T-helper 2 cell treated with Interferon-gamma antibody and Interleukin-4, amounts not matched to agents 5 μg/mL and 100 μg/mL, for 36 hours (primary cell): ENCODE measurements at regions not wholly inside any gene's neighbourhood (a gene's known extent, or its start where the extent isn't known, plus 50 kb on each side); places are given as distances from the start of the nearest gene placed in this dataset.
"Not testable (repeated sequence)": the region's sequence is repeated elsewhere in the genome, so short reads cannot be mapped to it uniquely, and the experiment has no call there.

Experiments used
- DNase-seq: peaks from one replicate; pipeline ENCODE4 v3.0.0; 2021; ENCODE audit warnings: low spot score
- H3K27ac Mint-ChIP-seq: one replicate; pipeline ENCODE4 v1.8.0; 2021; ENCODE audit warnings: mild to moderate bottlenecking, mixed read lengths
- H3K27me3 Mint-ChIP-seq: one replicate; pipeline ENCODE4 v1.8.0; 2021; ENCODE audit warnings: low read depth, mixed read lengths
- H3K36me3 Mint-ChIP-seq: one replicate; pipeline ENCODE4 v1.8.0; 2021; ENCODE audit warnings: low read depth, mixed read lengths
- H3K4me1 Mint-ChIP-seq: one replicate; pipeline ENCODE4 v1.8.0; 2021; ENCODE audit warnings: low read depth, mixed read lengths
- H3K4me3 Mint-ChIP-seq: one replicate; pipeline ENCODE4 v1.8.0; 2022; ENCODE audit warnings: mild to moderate bottlenecking, moderate library complexity, mixed read lengths
- H3K9me3 Mint-ChIP-seq: one replicate; pipeline ENCODE4 v1.8.0; 2021; ENCODE audit warnings: mixed read lengths

DNA sequence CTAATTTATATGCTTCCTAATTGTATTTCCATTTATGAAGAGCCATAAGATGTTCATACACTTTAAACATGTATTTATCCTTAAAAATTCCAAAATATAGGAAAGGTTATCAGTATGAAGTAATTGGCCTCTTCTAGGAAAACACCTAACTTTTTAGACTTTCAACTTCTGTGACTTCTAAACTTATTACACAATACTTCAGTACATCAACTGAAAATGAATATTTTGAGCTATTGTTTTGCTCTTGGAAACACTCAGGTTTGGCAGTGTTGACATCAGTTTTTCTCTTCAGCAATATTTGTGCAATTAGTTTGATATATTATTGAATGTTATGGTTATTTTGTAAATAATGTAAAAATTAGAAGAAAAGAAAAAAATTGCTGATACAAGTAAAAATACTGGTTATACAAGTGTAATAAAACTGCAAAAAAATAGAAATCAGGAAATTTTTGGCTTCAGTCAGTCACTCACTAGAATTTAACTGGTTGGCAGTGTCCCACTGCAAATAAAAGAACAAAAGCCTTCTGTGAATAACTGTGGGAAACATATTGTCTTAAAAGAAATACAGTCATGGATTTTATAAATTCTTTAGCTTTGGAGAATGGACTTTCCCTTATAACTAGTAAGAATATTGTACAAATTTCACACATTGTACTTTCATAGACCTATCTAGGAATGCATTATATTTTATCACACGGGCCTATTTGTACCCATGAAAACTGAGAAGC lies 635.9 kb downstream of the TLE1 start:
- no peaks in the 10 kb centered on the region for H3K36me3 Mint-ChIP-seq
- no peaks in the 10 kb centered on the region for H3K4me1 Mint-ChIP-seq
- H3K9me3 Mint-ChIP-seq: peaks cover 5% of the 10 kb centered on the region
- H3K4me3 Mint-ChIP-seq: no peak overlapping the region
- no peak overlapping the region for H3K27ac Mint-ChIP-seq
- H3K27me3 Mint-ChIP-seq: no peaks in the 10 kb centered on the region
- no peak for DNase-seq

GRCh38 chr9:81052846-81053245 lies 636.5 kb downstream of the TLE1 start:
- DNase-seq: no peak
- Mint-ChIP-seq H3K27ac (no peak overlapping the region), H3K4me3 (no peak overlapping the region), H3K36me3 (no peaks in the 10 kb centered on the region), H3K9me3 (peaks cover 5% of the 10 kb centered on the region), H3K4me1 (no peaks in the 10 kb centered on the region), H3K27me3 (no peaks in the 10 kb centered on the region)

GRCh38 chr9:81047280-81047679 lies 642.1 kb downstream of the TLE1 start:
- no peak overlapping the region for H3K4me3 Mint-ChIP-seq
- no peaks in the 10 kb centered on the region for H3K4me1 Mint-ChIP-seq
- H3K36me3 Mint-ChIP-seq: no peaks in the 10 kb centered on the region
- no peaks in the 10 kb centered on the region for H3K9me3 Mint-ChIP-seq
- H3K27me3 Mint-ChIP-seq: no peaks in the 10 kb centered on the region
- no peak for DNase-seq
- H3K27ac Mint-ChIP-seq: no peak overlapping the region

DNA sequence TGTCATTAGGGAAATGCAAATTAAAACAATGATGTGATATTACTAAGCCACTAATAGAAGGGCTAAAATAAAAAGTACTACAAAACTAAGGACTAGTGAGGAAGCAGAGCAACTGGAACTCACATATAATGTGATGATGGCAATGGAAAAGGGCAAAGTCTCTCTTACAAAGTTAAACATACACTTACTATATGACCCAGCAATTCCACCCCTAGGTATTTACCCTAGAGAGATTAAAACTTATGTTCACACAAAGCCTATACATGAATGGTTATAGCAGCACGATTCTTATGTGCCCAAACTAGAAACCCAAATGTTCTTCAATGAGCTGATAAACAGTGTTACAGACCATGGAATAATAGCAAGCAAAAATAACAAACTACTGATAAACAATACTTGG lies 643.7 kb downstream of the TLE1 start:
- no peak for DNase-seq
- no peak overlapping the region for H3K27ac Mint-ChIP-seq
- no peaks in the 10 kb centered on the region for H3K4me1 Mint-ChIP-seq
- H3K36me3 Mint-ChIP-seq: no peaks in the 10 kb centered on the region
- no peak overlapping the region for H3K4me3 Mint-ChIP-seq
- H3K9me3 Mint-ChIP-seq: no peaks in the 10 kb centered on the region
- H3K27me3 Mint-ChIP-seq: no peaks in the 10 kb centered on the region

- no peaks in the 10 kb centered on the region for H3K36me3 Mint-ChIP-seq
- H3K4me3 Mint-ChIP-seq: no peak overlapping the region
- DNase-seq: no peak
- H3K4me1 Mint-ChIP-seq: no peaks in the 10 kb centered on the region
- no peaks in the 10 kb centered on the region for H3K9me3 Mint-ChIP-seq
- no peak overlapping the region for H3K27ac Mint-ChIP-seq
- H3K27me3 Mint-ChIP-seq: no peaks in the 10 kb centered on the region
These were observed 651.5 kb downstream of the TLE1 start for GRCh38 chr9:81037889-81038288.

DNA sequence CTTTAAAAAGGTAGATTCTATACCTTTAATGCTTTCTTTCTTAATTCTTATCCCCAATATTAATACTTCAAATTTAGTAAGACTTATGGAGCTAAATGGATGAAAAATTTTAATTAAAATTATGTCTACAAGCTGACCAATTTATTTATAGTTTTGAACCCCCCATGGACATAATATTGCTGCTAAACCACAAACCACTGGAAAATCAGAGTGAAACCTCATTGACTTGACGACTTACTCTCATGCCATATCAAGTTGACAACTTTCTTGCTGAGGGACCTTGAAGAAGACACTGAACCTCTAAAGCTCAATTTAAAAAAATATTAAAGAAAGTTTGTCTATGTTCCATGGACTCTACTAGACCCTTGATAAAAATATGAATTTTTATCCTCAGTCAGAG lies 653.7 kb downstream of the TLE1 start:
- Mint-ChIP-seq H3K36me3 (no peaks in the 10 kb centered on the region), H3K27me3 (no peaks in the 10 kb centered on the region), H3K4me3 (no peak overlapping the region), H3K9me3 (no peaks in the 10 kb centered on the region), H3K4me1 (no peaks in the 10 kb centered on the region), H3K27ac (no peak overlapping the region)
- no peak for DNase-seq

GRCh38 chr9:81035171-81035570 lies 654.2 kb downstream of the TLE1 start:
- H3K4me1 Mint-ChIP-seq: no peaks in the 10 kb centered on the region
- H3K27me3 Mint-ChIP-seq: no peaks in the 10 kb centered on the region
- no peak for DNase-seq
- H3K4me3 Mint-ChIP-seq: no peak overlapping the region
- H3K36me3 Mint-ChIP-seq: no peaks in the 10 kb centered on the region
- no peaks in the 10 kb centered on the region for H3K9me3 Mint-ChIP-seq
- H3K27ac Mint-ChIP-seq: no peak overlapping the region

DNA sequence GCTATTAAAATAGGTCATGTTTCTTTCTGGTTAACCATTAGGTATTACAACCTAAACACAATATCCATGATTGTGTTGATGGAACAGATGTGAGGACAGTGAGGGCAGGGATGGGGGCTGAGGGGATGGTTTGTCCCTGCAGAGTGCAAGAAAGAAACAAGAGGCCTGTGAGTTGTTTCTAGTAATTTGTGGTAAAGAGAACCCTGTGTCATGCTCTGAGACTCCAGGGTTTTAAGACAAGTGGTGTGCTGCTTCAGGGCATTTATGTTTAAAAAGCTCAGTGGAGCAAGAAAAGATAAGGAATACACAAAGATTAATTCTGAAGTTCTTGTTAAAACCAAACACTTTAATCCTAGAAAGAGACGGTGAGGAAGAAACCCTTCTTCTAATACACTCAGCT lies 656.5 kb downstream of the TLE1 start:
- Mint-ChIP-seq H3K36me3 (no peaks in the 10 kb centered on the region), H3K4me1 (no peaks in the 10 kb centered on the region), H3K27me3 (no peaks in the 10 kb centered on the region), H3K27ac (no peak overlapping the region), H3K9me3 (no peaks in the 10 kb centered on the region), H3K4me3 (no peak overlapping the region)
- DNase-seq: no peak

GRCh38 chr9:81032030-81032572 lies 657.2 kb downstream of the TLE1 start:
- H3K9me3 Mint-ChIP-seq: no peaks in the 10 kb centered on the region
- no peaks in the 10 kb centered on the region for H3K27me3 Mint-ChIP-seq
- no peaks in the 10 kb centered on the region for H3K4me1 Mint-ChIP-seq
- no peak overlapping the region for H3K4me3 Mint-ChIP-seq
- H3K36me3 Mint-ChIP-seq: no peaks in the 10 kb centered on the region
- DNase-seq: no peak
- H3K27ac Mint-ChIP-seq: no peak overlapping the region

- Mint-ChIP-seq H3K27ac (no peak overlapping the region), H3K4me3 (no peak overlapping the region), H3K9me3 (no peaks in the 10 kb centered on the region), H3K4me1 (no peaks in the 10 kb centered on the region), H3K27me3 (no peaks in the 10 kb centered on the region), H3K36me3 (no peaks in the 10 kb centered on the region)
- DNase-seq: no peak
These were observed 657.8 kb downstream of the TLE1 start for GRCh38 chr9:81031422-81032029.

DNA sequence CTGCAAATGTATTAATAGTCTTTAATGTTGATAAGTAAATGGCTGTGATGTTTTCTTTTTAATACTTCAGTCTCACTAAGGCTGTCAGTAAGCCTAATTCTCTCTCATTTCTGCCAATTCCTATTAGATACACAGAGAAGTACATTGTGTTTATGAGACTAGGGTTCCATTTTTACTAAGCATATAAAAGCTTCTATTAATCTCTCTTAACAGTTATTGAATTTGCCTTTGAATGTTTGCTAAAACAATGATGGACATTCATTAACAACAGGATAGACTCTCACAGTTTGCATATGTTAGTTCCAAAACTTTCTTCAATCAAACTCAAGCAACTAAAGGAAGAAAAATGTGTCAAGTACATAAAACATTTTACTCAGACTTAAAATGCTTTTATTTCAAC lies 659.3 kb downstream of the TLE1 start:
- no peak for DNase-seq
- no peaks in the 10 kb centered on the region for H3K4me1 Mint-ChIP-seq
- H3K36me3 Mint-ChIP-seq: no peaks in the 10 kb centered on the region
- H3K27ac Mint-ChIP-seq: no peak overlapping the region
- H3K9me3 Mint-ChIP-seq: no peaks in the 10 kb centered on the region
- H3K4me3 Mint-ChIP-seq: no peak overlapping the region
- H3K27me3 Mint-ChIP-seq: no peaks in the 10 kb centered on the region

DNA sequence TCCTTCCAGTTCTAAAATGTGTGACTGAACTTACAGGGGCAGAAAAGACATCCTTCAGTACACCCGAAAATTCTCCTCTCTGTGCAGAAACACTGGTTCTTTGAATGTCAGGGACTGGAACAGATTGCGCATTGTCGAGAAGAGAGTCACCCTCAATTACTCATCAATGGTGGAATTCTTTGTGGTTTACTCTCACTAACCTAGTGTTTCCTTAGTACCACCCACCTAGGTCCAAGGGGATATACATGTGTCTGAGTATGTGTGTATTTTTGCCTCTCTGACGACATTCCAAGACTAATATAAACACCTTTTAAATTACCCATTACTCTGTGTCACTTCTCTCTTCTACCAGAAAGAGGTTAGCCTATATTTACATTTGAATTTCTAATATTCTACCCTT lies 660.8 kb downstream of the TLE1 start:
- no peaks in the 10 kb centered on the region for H3K4me1 Mint-ChIP-seq
- H3K9me3 Mint-ChIP-seq: no peaks in the 10 kb centered on the region
- no peak for DNase-seq
- H3K4me3 Mint-ChIP-seq: no peak overlapping the region
- no peaks in the 10 kb centered on the region for H3K27me3 Mint-ChIP-seq
- H3K36me3 Mint-ChIP-seq: no peaks in the 10 kb centered on the region
- H3K27ac Mint-ChIP-seq: no peak overlapping the region

- no peak for DNase-seq
- H3K4me3 Mint-ChIP-seq: no peak overlapping the region
- no peaks in the 10 kb centered on the region for H3K9me3 Mint-ChIP-seq
- no peaks in the 10 kb centered on the region for H3K36me3 Mint-ChIP-seq
- no peak overlapping the region for H3K27ac Mint-ChIP-seq
- H3K4me1 Mint-ChIP-seq: no peaks in the 10 kb centered on the region
- H3K27me3 Mint-ChIP-seq: no peaks in the 10 kb centered on the region
These were observed 667.2 kb downstream of the TLE1 start for GRCh38 chr9:81022177-81022576.

DNA sequence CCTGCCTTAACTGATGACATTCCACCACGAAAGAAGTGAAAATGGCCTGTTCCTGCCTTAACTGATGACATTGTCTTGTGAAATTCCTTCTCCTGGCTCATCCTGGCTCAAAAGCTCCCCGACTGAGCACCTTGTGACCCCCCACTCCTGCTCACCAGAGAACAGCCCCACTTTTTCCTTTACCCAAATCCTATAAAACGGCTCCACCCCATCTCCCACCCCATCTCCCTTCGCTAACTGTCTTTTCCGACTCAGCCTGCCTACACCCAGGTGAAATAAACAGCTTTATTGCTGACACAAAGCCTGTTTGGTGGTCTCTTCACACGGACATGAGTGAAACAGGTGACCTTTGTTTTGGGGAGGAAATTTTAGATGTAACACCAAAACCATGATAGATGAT lies 674.4 kb downstream of the TLE1 start:
- H3K27ac Mint-ChIP-seq, H3K4me1 Mint-ChIP-seq, H3K27me3 Mint-ChIP-seq, H3K36me3 Mint-ChIP-seq, DNase-seq, H3K4me3 Mint-ChIP-seq: not testable (repeated sequence)
- H3K9me3 Mint-ChIP-seq: peaks cover 31% of the 10 kb centered on the region

- H3K27ac Mint-ChIP-seq, H3K27me3 Mint-ChIP-seq, DNase-seq, H3K4me3 Mint-ChIP-seq, H3K4me1 Mint-ChIP-seq, H3K36me3 Mint-ChIP-seq: not testable (repeated sequence)
- peaks cover 31% of the 10 kb centered on the region for H3K9me3 Mint-ChIP-seq
These were observed 676.2 kb downstream of the TLE1 start for GRCh38 chr9:81013191-81013590.
